ENCODE measurements at regions not wholly inside any gene's neighbourhood (a gene's known extent, or its start where the extent isn't known, plus 50 kb on each side); places are given as distances from the start of the nearest gene placed in this dataset.

- no peak for TF ChIP-seq POLR2A (IDR thresholded peaks at IDR 0.05; ENCODE audit: low read length)
- no peak for TF ChIP-seq GATA1 (IDR thresholded peaks at IDR 0.05; ENCODE audit: low read depth, low read length)
Measured at GRCh38 chr5:166285361-166285760, 2006.1 kb upstream of the WWC1 start.
